ENCODE measurements at regions not wholly inside any gene's neighbourhood (a gene's known extent, or its start where the extent isn't known, plus 50 kb on each side); places are given as distances from the start of the nearest gene placed in this dataset.
"Not testable (repeated sequence)": the region's sequence is repeated elsewhere in the genome, so short reads cannot be mapped to it uniquely, and the experiment has no call there.

DNA sequence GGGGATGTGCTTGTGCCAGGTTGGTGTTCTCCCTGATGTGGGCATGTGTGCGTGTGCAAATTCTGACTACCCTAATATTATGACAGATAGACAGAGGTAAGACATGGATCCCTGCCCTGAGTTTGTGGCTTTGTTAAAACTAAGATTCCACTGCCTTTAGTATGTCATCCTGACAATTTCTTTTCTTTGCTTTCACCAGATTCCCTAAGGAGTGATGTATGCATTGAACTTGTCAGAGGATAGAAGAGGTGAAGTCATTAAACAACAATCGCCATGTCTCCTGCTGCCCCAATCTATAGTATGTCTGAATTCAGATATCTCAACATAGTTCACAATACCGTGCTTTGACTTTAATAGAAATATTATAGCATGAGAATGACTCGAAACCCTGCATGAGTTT, 137.1 kb upstream of the ELAC2 start:
- Histone ChIP-seq H3K4me1 (ENCODE audit: control insufficient read depth in 1 of 2, insufficient read depth in 2 of 2, low read length in 2 of 2) (no peaks in the 10 kb centered on the region), H3K27me3 (ENCODE audit: control insufficient read depth in 1 of 2, insufficient read depth in 2 of 2, low read length in 1 of 2) (no peaks in the 10 kb centered on the region), H3K36me3 (ENCODE audit: control insufficient read depth in 1 of 2, insufficient read depth in 2 of 2, low read length in 1 of 2) (no peaks in the 10 kb centered on the region), H3K27ac (ENCODE audit: low read depth in 1 of 2, low read length in 2 of 2) (no peak overlapping the region), H3K9me3 (ENCODE audit: control insufficient read depth, low read length) (no peaks in the 10 kb centered on the region), H3K4me3 (ENCODE audit: low read length in 2 of 2) (no peak overlapping the region)
- no peak for ATAC-seq (ENCODE audit: low FRiP score)
- WGBS, 2 donors: 61 to 65% methylated on average over 4 of the region's 4 CpGs
- intact Hi-C loops (cut with DNase I): no loop called here
- no peak for DNase-seq

GRCh38 chr17:13154398-13154797, 136.6 kb upstream of the ELAC2 start:
- no peak for DNase-seq
- H3K27ac ChIP-seq (ENCODE audit: low read depth in 1 of 2, low read length in 2 of 2): no peak overlapping the region
- H3K4me1 ChIP-seq (ENCODE audit: control insufficient read depth in 1 of 2, insufficient read depth in 2 of 2, low read length in 2 of 2): no peaks in the 10 kb centered on the region
- no peak overlapping the region for H3K4me3 ChIP-seq (ENCODE audit: low read length in 2 of 2)
- H3K9me3 ChIP-seq (ENCODE audit: control insufficient read depth, low read length): no peaks in the 10 kb centered on the region
- ATAC-seq (ENCODE audit: low FRiP score): no peak
- no peaks in the 10 kb centered on the region for H3K36me3 ChIP-seq (ENCODE audit: control insufficient read depth in 1 of 2, insufficient read depth in 2 of 2, low read length in 1 of 2)
- 51 to 57% methylated on average over 2 of the region's 2 CpGs for WGBS, 2 donors
- intact Hi-C loops (cut with DNase I): no loop called here
- no peaks in the 10 kb centered on the region for H3K27me3 ChIP-seq (ENCODE audit: control insufficient read depth in 1 of 2, insufficient read depth in 2 of 2, low read length in 1 of 2)

- ATAC-seq (ENCODE audit: low FRiP score) (no peak), DNase-seq (no peak)
- Histone ChIP-seq H3K27ac (ENCODE audit: low read depth in 1 of 2, low read length in 2 of 2) (no peak overlapping the region), H3K36me3 (ENCODE audit: control insufficient read depth in 1 of 2, insufficient read depth in 2 of 2, low read length in 1 of 2) (no peaks in the 10 kb centered on the region), H3K4me1 (ENCODE audit: control insufficient read depth in 1 of 2, insufficient read depth in 2 of 2, low read length in 2 of 2) (no peaks in the 10 kb centered on the region), H3K9me3 (ENCODE audit: control insufficient read depth, low read length) (no peaks in the 10 kb centered on the region), H3K4me3 (ENCODE audit: low read length in 2 of 2) (no peak overlapping the region), H3K27me3 (ENCODE audit: control insufficient read depth in 1 of 2, insufficient read depth in 2 of 2, low read length in 1 of 2) (no peaks in the 10 kb centered on the region)
- 55 to 64% methylated on average over 1 of the region's 1 CpG for WGBS, 2 donors
- intact Hi-C loops (cut with DNase I): no loop called here
These were observed 135.2 kb upstream of the ELAC2 start for GRCh38 chr17:13153036-13153435.

DNA sequence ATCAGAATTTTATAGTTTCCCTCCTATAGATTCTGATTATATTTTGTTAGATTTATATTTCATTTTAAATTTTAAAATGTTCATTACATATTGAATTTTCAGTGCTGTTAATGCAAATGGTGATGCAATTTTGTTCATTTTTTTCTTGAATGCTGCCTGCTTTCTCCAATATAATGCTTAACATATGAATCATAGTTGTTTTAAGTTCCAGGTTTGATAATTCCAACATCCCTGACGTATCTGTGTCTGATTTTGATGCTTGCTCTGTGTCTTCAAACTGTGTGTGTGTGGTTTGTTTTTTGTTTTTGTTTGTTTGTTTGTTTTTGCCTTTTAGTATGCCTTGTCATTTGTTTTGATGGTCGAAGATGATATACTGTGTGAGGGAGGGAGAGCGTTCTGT, 134.7 kb upstream of the ELAC2 start:
- intact Hi-C loops (cut with DNase I): no loop called here
- no peaks in the 10 kb centered on the region for H3K9me3 ChIP-seq (ENCODE audit: control insufficient read depth, low read length)
- DNase-seq (no peak), ATAC-seq (ENCODE audit: low FRiP score) (no peak)
- WGBS, 2 donors: 66% methylated on average over 3 of the region's 3 CpGs
- no peaks in the 10 kb centered on the region for H3K27me3 ChIP-seq (ENCODE audit: control insufficient read depth in 1 of 2, insufficient read depth in 2 of 2, low read length in 1 of 2)
- no peak overlapping the region for H3K4me3 ChIP-seq (ENCODE audit: low read length in 2 of 2)
- no peaks in the 10 kb centered on the region for H3K4me1 ChIP-seq (ENCODE audit: control insufficient read depth in 1 of 2, insufficient read depth in 2 of 2, low read length in 2 of 2)
- H3K36me3 ChIP-seq (ENCODE audit: control insufficient read depth in 1 of 2, insufficient read depth in 2 of 2, low read length in 1 of 2): no peaks in the 10 kb centered on the region
- no peak overlapping the region for H3K27ac ChIP-seq (ENCODE audit: low read depth in 1 of 2, low read length in 2 of 2)

GRCh38 chr17:13150738-13151137, 132.9 kb upstream of the ELAC2 start:
- H3K27ac ChIP-seq (ENCODE audit: low read depth in 1 of 2, low read length in 2 of 2); H3K9me3 ChIP-seq (ENCODE audit: control insufficient read depth, low read length); DNase-seq; H3K36me3 ChIP-seq (ENCODE audit: control insufficient read depth in 1 of 2, insufficient read depth in 2 of 2, low read length in 1 of 2); ATAC-seq (ENCODE audit: low FRiP score); H3K4me3 ChIP-seq (ENCODE audit: low read length in 2 of 2); intact Hi-C loops (cut with DNase I); H3K27me3 ChIP-seq (ENCODE audit: control insufficient read depth in 1 of 2, insufficient read depth in 2 of 2, low read length in 1 of 2); H3K4me1 ChIP-seq (ENCODE audit: control insufficient read depth in 1 of 2, insufficient read depth in 2 of 2, low read length in 2 of 2): not testable (repeated sequence)
- WGBS, 2 donors: 94 to 95% methylated on average over 6 of the region's 6 CpGs

DNA sequence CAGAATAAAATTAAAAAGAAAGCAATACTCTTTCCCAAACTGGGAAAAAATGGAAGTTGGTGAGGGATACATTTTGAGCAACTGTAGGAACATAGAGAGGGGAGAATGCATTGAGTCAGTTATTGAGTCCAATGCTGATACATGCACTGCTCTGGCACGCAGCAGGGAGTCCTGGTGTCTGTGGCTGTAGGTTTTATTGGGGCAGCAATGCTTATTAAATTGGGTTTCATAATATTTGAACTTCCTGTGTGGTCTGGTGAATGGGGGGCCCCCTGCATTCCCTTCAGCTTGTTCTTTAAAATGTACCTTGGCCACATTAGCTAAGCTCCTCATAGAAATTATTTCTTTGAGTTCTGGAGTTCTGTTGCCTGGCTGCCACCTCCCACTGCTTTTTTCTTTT, 125.2 kb upstream of the ELAC2 start:
- no peaks in the 10 kb centered on the region for H3K4me1 ChIP-seq (ENCODE audit: control insufficient read depth in 1 of 2, insufficient read depth in 2 of 2, low read length in 2 of 2)
- ATAC-seq (ENCODE audit: low FRiP score) (no peak), DNase-seq (no peak)
- H3K36me3 ChIP-seq (ENCODE audit: control insufficient read depth in 1 of 2, insufficient read depth in 2 of 2, low read length in 1 of 2): no peaks in the 10 kb centered on the region
- no peaks in the 10 kb centered on the region for H3K9me3 ChIP-seq (ENCODE audit: control insufficient read depth, low read length)
- intact Hi-C loops (cut with DNase I): loop anchor here in 1 of 2 donors (10.0 kb wide), 2 partner anchors 62 to 88 kb away; no protein-coding TSS in a partner anchor
- H3K4me3 ChIP-seq (ENCODE audit: low read length in 2 of 2): no peak overlapping the region
- H3K27me3 ChIP-seq (ENCODE audit: control insufficient read depth in 1 of 2, insufficient read depth in 2 of 2, low read length in 1 of 2): peaks cover 0 to 2% of the 10 kb centered on the region in 2 donors
- no peak overlapping the region for H3K27ac ChIP-seq (ENCODE audit: low read depth in 1 of 2, low read length in 2 of 2)
- WGBS, 2 donors: 86 to 100% methylated on average over 1 of the region's 1 CpG

DNA sequence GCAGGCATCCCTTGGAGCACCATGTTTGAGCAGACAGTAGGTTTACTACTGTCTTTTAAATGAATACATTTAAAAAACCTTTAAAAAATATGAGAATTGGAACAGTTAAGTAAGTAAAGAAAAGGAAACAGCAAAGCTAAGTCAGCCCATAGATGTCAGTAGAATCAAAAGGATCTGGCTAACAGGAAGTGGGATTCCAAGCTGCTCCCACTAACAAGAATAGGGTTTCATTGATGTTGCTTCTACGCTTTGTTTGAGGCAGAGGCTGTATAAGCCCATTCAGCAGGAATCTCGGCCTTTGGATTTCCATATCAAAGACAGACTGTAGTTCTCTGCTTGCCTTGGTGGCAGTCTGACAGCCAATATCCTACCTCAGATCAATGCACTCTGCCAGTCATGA, 122.9 kb upstream of the ELAC2 start:
- no peak overlapping the region for H3K27ac ChIP-seq (ENCODE audit: low read depth in 1 of 2, low read length in 2 of 2)
- ATAC-seq (ENCODE audit: low FRiP score): no peak
- H3K9me3 ChIP-seq (ENCODE audit: control insufficient read depth, low read length): no peaks in the 10 kb centered on the region
- H3K4me1 ChIP-seq (ENCODE audit: control insufficient read depth in 1 of 2, insufficient read depth in 2 of 2, low read length in 2 of 2): no peaks in the 10 kb centered on the region
- H3K4me3 ChIP-seq (ENCODE audit: low read length in 2 of 2): no peak overlapping the region
- H3K27me3 ChIP-seq (ENCODE audit: control insufficient read depth in 1 of 2, insufficient read depth in 2 of 2, low read length in 1 of 2): peaks cover 0 to 2% of the 10 kb centered on the region in 2 donors
- WGBS, 2 donors: 18 to 33% methylated on average over 2 of the region's 2 CpGs
- H3K36me3 ChIP-seq (ENCODE audit: control insufficient read depth in 1 of 2, insufficient read depth in 2 of 2, low read length in 1 of 2): no peaks in the 10 kb centered on the region
- DNase-seq: no peak
- intact Hi-C loops (cut with DNase I): loop anchor here in 1 of 2 donors (10.0 kb wide), 2 partner anchors 64 to 86 kb away; no protein-coding TSS in a partner anchor

DNA sequence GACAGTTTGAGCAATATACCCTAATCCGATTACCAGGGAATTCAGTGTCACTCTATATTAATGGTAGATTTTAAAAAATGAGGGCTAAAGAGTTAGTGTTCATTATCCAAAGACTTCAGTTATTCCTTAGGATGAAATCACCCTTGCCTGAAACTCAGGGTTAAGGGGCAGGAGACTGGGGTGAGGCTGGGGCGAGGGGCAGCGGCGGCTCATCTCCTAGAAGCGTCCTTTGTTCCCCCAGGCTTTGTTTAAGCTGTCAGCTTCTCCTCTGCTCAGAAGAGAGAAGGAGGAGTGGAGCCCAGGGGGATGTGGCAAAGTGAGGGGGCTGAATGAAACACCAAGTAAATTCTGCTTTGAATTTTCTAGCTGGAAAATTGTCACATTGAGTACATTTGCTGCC, 117.7 kb upstream of the ELAC2 start:
- H3K4me3 ChIP-seq (ENCODE audit: low read length in 2 of 2): no peak overlapping the region
- ATAC-seq (ENCODE audit: low FRiP score): no peak
- intact Hi-C loops (cut with DNase I): no loop called here
- H3K4me1 ChIP-seq (ENCODE audit: control insufficient read depth in 1 of 2, insufficient read depth in 2 of 2, low read length in 2 of 2): no peaks in the 10 kb centered on the region
- H3K36me3 ChIP-seq (ENCODE audit: control insufficient read depth in 1 of 2, insufficient read depth in 2 of 2, low read length in 1 of 2): no peaks in the 10 kb centered on the region
- no peak overlapping the region for H3K27ac ChIP-seq (ENCODE audit: low read depth in 1 of 2, low read length in 2 of 2)
- H3K9me3 ChIP-seq (ENCODE audit: control insufficient read depth, low read length): peaks cover 2% of the 10 kb centered on the region
- no peak for DNase-seq
- peaks cover 0 to 3% of the 10 kb centered on the region in 2 donors for H3K27me3 ChIP-seq (ENCODE audit: control insufficient read depth in 1 of 2, insufficient read depth in 2 of 2, low read length in 1 of 2)
- 45 to 52% methylated on average over 5 of the region's 5 CpGs for WGBS, 2 donors

DNA sequence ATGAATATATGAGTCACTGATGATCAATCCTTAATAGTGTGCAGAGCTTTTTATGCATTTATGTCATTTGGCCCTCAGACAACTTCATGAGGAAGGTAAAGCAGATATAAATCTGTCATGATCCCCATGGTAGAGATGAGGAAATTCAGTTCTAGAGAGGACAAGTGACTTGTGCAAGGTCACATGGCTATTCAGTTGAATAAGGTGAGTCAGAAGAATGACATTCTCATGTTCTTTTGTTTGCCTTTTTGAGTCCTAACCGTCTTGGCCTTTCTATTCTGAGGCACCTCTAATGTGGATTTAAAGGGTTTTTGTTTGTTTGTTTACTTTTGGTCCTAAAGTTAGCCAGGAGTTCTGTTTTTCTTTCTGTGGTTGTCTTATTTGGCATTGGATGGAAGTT, 116.2 kb upstream of the ELAC2 start:
- Histone ChIP-seq H3K27ac (ENCODE audit: low read depth in 1 of 2, low read length in 2 of 2) (no peak overlapping the region), H3K27me3 (ENCODE audit: control insufficient read depth in 1 of 2, insufficient read depth in 2 of 2, low read length in 1 of 2) (peaks cover 0 to 1% of the 10 kb centered on the region in 2 donors), H3K9me3 (ENCODE audit: control insufficient read depth, low read length) (peaks cover 2% of the 10 kb centered on the region), H3K4me3 (ENCODE audit: low read length in 2 of 2) (no peak overlapping the region), H3K36me3 (ENCODE audit: control insufficient read depth in 1 of 2, insufficient read depth in 2 of 2, low read length in 1 of 2) (no peaks in the 10 kb centered on the region), H3K4me1 (ENCODE audit: control insufficient read depth in 1 of 2, insufficient read depth in 2 of 2, low read length in 2 of 2) (no peaks in the 10 kb centered on the region)
- WGBS, 2 donors: 7 to 9% methylated on average over 1 of the region's 1 CpG
- intact Hi-C loops (cut with DNase I): no loop called here
- DNase-seq: no peak
- ATAC-seq (ENCODE audit: low FRiP score): no peak

All from aorta (tissue), 5 donors.